Osteoblast (primary cell): ENCODE measurements at regions not wholly inside any gene's neighbourhood (a gene's known extent, or its start where the extent isn't known, plus 50 kb on each side); places are given as distances from the start of the nearest gene placed in this dataset.

Experiments
- DNase-seq: peaks from one replicate; pipeline ENCODE4 v3.0.0; 2011; ENCODE audit warnings: low spot score, mixed read lengths; ENCODE audit not compliant: insufficient read length; ENCODE audit errors: missing footprints
- H2AFZ ChIP-seq: 2 replicates; pipeline ENCODE4 v1.6.0; 2011; ENCODE audit warnings: mild to moderate bottlenecking, low read length
- H3K27ac ChIP-seq: 2 replicates; pipeline ENCODE4 v1.5.1; 2011; ENCODE audit warnings: mild to moderate bottlenecking, low read depth, low read length, moderate library complexity
- H3K27me3 ChIP-seq: 2 replicates; pipeline ENCODE4 v1.6.0; 2012; ENCODE audit warnings: mild to moderate bottlenecking, control low read depth, inconsistent platforms, low read length, moderate library complexity; ENCODE audit not compliant: insufficient read depth
- H3K36me3 ChIP-seq: 2 replicates; pipeline ENCODE4 v1.5.1; 2011; ENCODE audit warnings: mild to moderate bottlenecking, low read length, control low read depth, moderate library complexity; ENCODE audit not compliant: insufficient read depth
- H3K4me1 ChIP-seq: 2 replicates; pipeline ENCODE4 v1.5.1; 2011; ENCODE audit warnings: mild to moderate bottlenecking, low read length, control low read depth, moderate library complexity; ENCODE audit not compliant: insufficient read depth
- H3K4me2 ChIP-seq: 2 replicates; pipeline ENCODE4 v1.6.0; 2011; ENCODE audit warnings: mild to moderate bottlenecking, low read length; ENCODE audit not compliant: insufficient read depth
- H3K4me3 ChIP-seq: fragments of 200-600 bp; sonication (generic); 3 replicates; pipeline ENCODE4 v1.5.1; 2012; ENCODE audit warnings: mild to moderate bottlenecking, low read length, inconsistent platforms; ENCODE audit not compliant: insufficient read depth
- H3K79me2 ChIP-seq: 2 replicates; pipeline ENCODE4 v1.6.0; 2012; ENCODE audit warnings: mild to moderate bottlenecking, low read length, control low read depth, inconsistent platforms; ENCODE audit not compliant: insufficient read depth
- H3K9me3 ChIP-seq: 2 replicates; pipeline ENCODE4 v1.5.1; 2011; ENCODE audit warnings: low read depth, low read length, control low read depth
- H4K20me1 ChIP-seq: 2 replicates; pipeline ENCODE4 v1.6.0; 2012; ENCODE audit warnings: mild to moderate bottlenecking, low read length, control low read depth; ENCODE audit not compliant: insufficient read depth
- CTCF ChIP-seq: IDR thresholded peaks from 2 replicates; pipeline ENCODE4 v1.5.1; 2011; ENCODE audit warnings: mild to moderate bottlenecking, low read depth, low read length, moderate library complexity; ENCODE audit errors: extremely low read depth

GRCh38 chr11:104442321-104442720, 278.4 kb upstream of the PDGFD start:
- H3K27me3 ChIP-seq: no peaks in the 10 kb centered on the region
- H3K36me3 ChIP-seq: no peaks in the 10 kb centered on the region
- no peak overlapping the region for H2AFZ ChIP-seq
- no peaks in the 10 kb centered on the region for H3K79me2 ChIP-seq
- no peaks in the 10 kb centered on the region for H4K20me1 ChIP-seq
- H3K4me2 ChIP-seq: no peak overlapping the region
- H3K9me3 ChIP-seq: no peaks in the 10 kb centered on the region
- H3K4me3 ChIP-seq: no peak overlapping the region
- TF ChIP-seq CTCF: no peak
- H3K4me1 ChIP-seq: no peaks in the 10 kb centered on the region
- no peak overlapping the region for H3K27ac ChIP-seq
- DNase-seq: no peak

GRCh38 chr11:104435494-104435893, 271.5 kb upstream of the PDGFD start:
- H3K36me3 ChIP-seq: no peaks in the 10 kb centered on the region

GRCh38 chr11:104433751-104434150, 269.8 kb upstream of the PDGFD start:
- H3K4me1 ChIP-seq: no peaks in the 10 kb centered on the region
- H3K27ac ChIP-seq: no peak overlapping the region
- H3K79me2 ChIP-seq: no peaks in the 10 kb centered on the region
- no peaks in the 10 kb centered on the region for H3K27me3 ChIP-seq
- H3K4me2 ChIP-seq: no peak overlapping the region
- H3K9me3 ChIP-seq: no peaks in the 10 kb centered on the region
- no peaks in the 10 kb centered on the region for H4K20me1 ChIP-seq
- H3K4me3 ChIP-seq: no peak overlapping the region
- no peak for TF ChIP-seq CTCF
- H2AFZ ChIP-seq: no peak overlapping the region
- no peak for DNase-seq
- no peaks in the 10 kb centered on the region for H3K36me3 ChIP-seq

More at GRCh38 chr11:104435494-104435893, 271.5 kb upstream of the PDGFD start:
- Histone ChIP-seq H3K4me2 (no peak overlapping the region), H4K20me1 (no peaks in the 10 kb centered on the region), H3K27ac (no peak overlapping the region), H2AFZ (no peak overlapping the region), H3K4me1 (no peaks in the 10 kb centered on the region), H3K27me3 (no peaks in the 10 kb centered on the region), H3K79me2 (no peaks in the 10 kb centered on the region), H3K4me3 (no peak overlapping the region), H3K9me3 (no peaks in the 10 kb centered on the region)
- TF ChIP-seq CTCF: no peak
- no peak for DNase-seq

- H3K27ac ChIP-seq: no peak overlapping the region
- no peak for TF ChIP-seq CTCF
Measured at GRCh38 chr11:104432981-104433380, 269.0 kb upstream of the PDGFD start.

More at GRCh38 chr11:104432981-104433380, 269.0 kb upstream of the PDGFD start:
- DNase-seq: no peak
- Histone ChIP-seq H3K36me3 (no peaks in the 10 kb centered on the region), H3K27me3 (no peaks in the 10 kb centered on the region), H3K4me3 (no peak overlapping the region), H2AFZ (no peak overlapping the region), H4K20me1 (no peaks in the 10 kb centered on the region), H3K9me3 (no peaks in the 10 kb centered on the region), H3K4me1 (no peaks in the 10 kb centered on the region), H3K4me2 (no peak overlapping the region), H3K79me2 (no peaks in the 10 kb centered on the region)
